CD4-positive, alpha-beta T cell (primary cell): ENCODE measurements at regions not wholly inside any gene's neighbourhood (a gene's known extent, or its start where the extent isn't known, plus 50 kb on each side); places are given as distances from the start of the nearest gene placed in this dataset.

ENCODE experiments used
- ATAC-seq: fragments of 200-7000 bp; cut with Tn5 transposase; one replicate; pipeline ENCODE4 v1.10.0; 2022; ENCODE audit warnings: mild to moderate bottlenecking; ENCODE audit not compliant: poor library complexity
- CTCF ChIA-PET: fragments of 350-600 bp; sonication (Branson Sonifier 250); formaldehyde crosslinking; loops from one replicate; lab custom pipeline; 2021; ENCODE audit warnings: antibody characterized with exemption, inconsistent platforms; lab: Charles Lee
- POLR2A ChIA-PET: fragments of 350-600 bp; sonication (Branson Sonifier 250); formaldehyde crosslinking; loops from one replicate; lab custom pipeline; 2021; ENCODE audit warnings: antibody characterized with exemption, inconsistent platforms; lab: Charles Lee
- DNase-seq, 14 experiments: peaks; one replicate each; pipeline ENCODE4 v3.0.0-alpha.2; 2013 to 2020; ENCODE audit warnings: mixed read lengths in 2 of 14
- H3K27ac ChIP-seq, 2 donors: one replicate each; pipeline versions ENCODE4 v1.5.1 to v1.7.0; 2013; ENCODE audit warnings: low read length in 2 of 2, low read depth in 1 of 2, mild to moderate bottlenecking in 1 of 2
- H3K27me3 ChIP-seq, 2 experiments: 1 replicate in 1 of 2; 2 replicates in 1 of 2; pipeline versions ENCODE4 v1.6.1 to v1.7.0; 2013; ENCODE audit warnings: low read length in 2 of 2, control low read depth in 1 of 2, mild to moderate bottlenecking in 1 of 2, moderate library complexity in 1 of 2; ENCODE audit not compliant: insufficient read depth in 2 of 2, control insufficient read depth in 1 of 2
- H3K36me3 ChIP-seq: one replicate; pipeline ENCODE4 v1.6.1; 2013; ENCODE audit warnings: low read length, control low read depth; ENCODE audit not compliant: insufficient read depth
- H3K4me1 ChIP-seq: one replicate; pipeline ENCODE4 v1.6.1; 2013; ENCODE audit warnings: low read length, control low read depth; ENCODE audit not compliant: insufficient read depth
- H3K4me3 ChIP-seq: one replicate; pipeline ENCODE4 v1.5.1; 2013; ENCODE audit warnings: mild to moderate bottlenecking, low read length, moderate library complexity
- H3K9me3 ChIP-seq, 2 experiments: 1 replicate in 1 of 2; 2 replicates in 1 of 2; pipeline versions ENCODE4 v1.6.1 to v1.7.0; 2013; ENCODE audit warnings: low read length in 2 of 2, mild to moderate bottlenecking in 2 of 2, control low read depth in 1 of 2, moderate library complexity in 1 of 2; ENCODE audit not compliant: control insufficient read depth in 1 of 2, insufficient read depth in 1 of 2
- H3K27ac Mint-ChIP-seq: one replicate; pipeline ENCODE4 v1.8.0; 2020; ENCODE audit warnings: mixed read lengths
- H3K27me3 Mint-ChIP-seq: one replicate; pipeline ENCODE4 v1.8.0; 2021; ENCODE audit warnings: mixed read lengths
- H3K36me3 Mint-ChIP-seq: one replicate; pipeline ENCODE4 v1.8.0; 2021; ENCODE audit warnings: low read depth, mixed read lengths
- H3K4me1 Mint-ChIP-seq: one replicate; pipeline ENCODE4 v1.8.0; 2021; ENCODE audit warnings: low read depth, mixed read lengths
- H3K4me3 Mint-ChIP-seq: one replicate; pipeline ENCODE4 v1.8.0; 2020; ENCODE audit warnings: mild to moderate bottlenecking, mixed read lengths
- H3K9me3 Mint-ChIP-seq: one replicate; pipeline ENCODE4 v1.8.0; 2020; ENCODE audit warnings: mixed read lengths
- CTCF ChIP-seq: fragments of 200-600 bp; IDR thresholded peaks from one replicate; pipeline ENCODE4 v1.8.0; 2022; ENCODE audit warnings: antibody characterized with exemption, mild to moderate bottlenecking
- intact Hi-C, 2 experiments: fragments of 100-400 bp; cut with DNase I in 1 of 2; cut with micrococcal nuclease in 1 of 2; formaldehyde crosslinking; loops; one replicate each; pipeline versions ENCODE4 v1.15.1 to v1.9.0; 2023 to 2025; cut with DNase I, micrococcal nuclease

GRCh38 chr11:134743820-134744195 lies 331.8 kb upstream of the B3GAT1 start:
- no peaks in the 10 kb centered on the region for H3K4me1 Mint-ChIP-seq
- H3K4me1 ChIP-seq, result no peaks in the 10 kb centered on the region
- H3K9me3 ChIP-seq, result peaks cover 0 to 15% of the 10 kb centered on the region in 2 experiments
- H3K4me3 Mint-ChIP-seq, result no peak overlapping the region
- ChIA-PET POLR2A (no interaction called here), CTCF (no interaction called here)
- H3K36me3 Mint-ChIP-seq, result no peaks in the 10 kb centered on the region
- ATAC-seq (no peak), DNase-seq (no peak)
- no peak for TF ChIP-seq CTCF
- H3K36me3 ChIP-seq, result no peaks in the 10 kb centered on the region
- peaks cover 31% of the 10 kb centered on the region for H3K27me3 Mint-ChIP-seq
- H3K27ac ChIP-seq, result no peak overlapping the region
- no peak overlapping the region for H3K4me3 ChIP-seq
- peaks cover 3% of the 10 kb centered on the region for H3K9me3 Mint-ChIP-seq
- intact Hi-C loops, result no loop called here
- H3K27me3 ChIP-seq, result peaks cover 0 to 2% of the 10 kb centered on the region in 2 experiments
- H3K27ac Mint-ChIP-seq, result no peak overlapping the region

GRCh38 chr11:134742956-134743819 lies 331.1 kb upstream of the B3GAT1 start:
- H3K9me3 ChIP-seq, result peaks cover 0 to 15% of the 10 kb centered on the region in 2 experiments
- intact Hi-C loops, result no loop called here
- ChIA-PET CTCF (no interaction called here), POLR2A (no interaction called here)
- no peak for ATAC-seq
- DNase-seq, result no peak
- no peaks in the 10 kb centered on the region for H3K4me1 ChIP-seq
- no peaks in the 10 kb centered on the region for H3K4me1 Mint-ChIP-seq
- H3K36me3 ChIP-seq, result no peaks in the 10 kb centered on the region
- no peaks in the 10 kb centered on the region for H3K9me3 Mint-ChIP-seq
- H3K36me3 Mint-ChIP-seq, result no peaks in the 10 kb centered on the region
- H3K27ac ChIP-seq, result no peak overlapping the region
- H3K27me3 ChIP-seq, result peaks cover 0 to 2% of the 10 kb centered on the region in 2 experiments
- TF ChIP-seq CTCF, result no peak
- no peak overlapping the region for H3K27ac Mint-ChIP-seq
- H3K27me3 Mint-ChIP-seq, result peaks cover 26% of the 10 kb centered on the region
- no peak overlapping the region for H3K4me3 ChIP-seq
- H3K4me3 Mint-ChIP-seq, result no peak overlapping the region

- Histone ChIP-seq H3K27ac (no peak overlapping the region), H3K4me3 (no peak overlapping the region), H3K27me3 (peaks cover 0 to 4% of the 10 kb centered on the region in 2 experiments), H3K4me1 (no peaks in the 10 kb centered on the region), H3K36me3 (no peaks in the 10 kb centered on the region), H3K9me3 (peaks cover 0 to 15% of the 10 kb centered on the region in 2 experiments)
- Mint-ChIP-seq H3K9me3 (no peaks in the 10 kb centered on the region), H3K4me3 (no peak overlapping the region), H3K27me3 (peaks cover 21% of the 10 kb centered on the region), H3K36me3 (no peaks in the 10 kb centered on the region), H3K27ac (no peak overlapping the region), H3K4me1 (no peaks in the 10 kb centered on the region)
- ATAC-seq (peak; percentile 51), DNase-seq (peak in 1 of 14 experiments; percentile 13)
- intact Hi-C loops, result no loop called here
- ChIA-PET POLR2A (no interaction called here), CTCF (no interaction called here)
- no peak for TF ChIP-seq CTCF
Measured at GRCh38 chr11:134742224-134742612, 330.2 kb upstream of the B3GAT1 start.
